Osteoblast (primary cell): ENCODE measurements at regions not wholly inside any gene's neighbourhood (a gene's known extent, or its start where the extent isn't known, plus 50 kb on each side); places are given as distances from the start of the nearest gene placed in this dataset.

Experiments used
- DNase-seq: peaks from one replicate; pipeline ENCODE4 v3.0.0; 2011; ENCODE audit warnings: low spot score, mixed read lengths; ENCODE audit not compliant: insufficient read length; ENCODE audit errors: missing footprints
- H2AFZ ChIP-seq: 2 replicates; pipeline ENCODE4 v1.6.0; 2011; ENCODE audit warnings: mild to moderate bottlenecking, low read length
- H3K27ac ChIP-seq: 2 replicates; pipeline ENCODE4 v1.5.1; 2011; ENCODE audit warnings: mild to moderate bottlenecking, low read depth, low read length, moderate library complexity
- H3K27me3 ChIP-seq: 2 replicates; pipeline ENCODE4 v1.6.0; 2012; ENCODE audit warnings: mild to moderate bottlenecking, control low read depth, inconsistent platforms, low read length, moderate library complexity; ENCODE audit not compliant: insufficient read depth
- H3K36me3 ChIP-seq: 2 replicates; pipeline ENCODE4 v1.5.1; 2011; ENCODE audit warnings: mild to moderate bottlenecking, low read length, control low read depth, moderate library complexity; ENCODE audit not compliant: insufficient read depth
- H3K4me1 ChIP-seq: 2 replicates; pipeline ENCODE4 v1.5.1; 2011; ENCODE audit warnings: mild to moderate bottlenecking, low read length, control low read depth, moderate library complexity; ENCODE audit not compliant: insufficient read depth
- H3K4me2 ChIP-seq: 2 replicates; pipeline ENCODE4 v1.6.0; 2011; ENCODE audit warnings: mild to moderate bottlenecking, low read length; ENCODE audit not compliant: insufficient read depth
- H3K4me3 ChIP-seq: fragments of 200-600 bp; sonication (generic); 3 replicates; pipeline ENCODE4 v1.5.1; 2012; ENCODE audit warnings: mild to moderate bottlenecking, low read length, inconsistent platforms; ENCODE audit not compliant: insufficient read depth
- H3K79me2 ChIP-seq: 2 replicates; pipeline ENCODE4 v1.6.0; 2012; ENCODE audit warnings: mild to moderate bottlenecking, low read length, control low read depth, inconsistent platforms; ENCODE audit not compliant: insufficient read depth
- H3K9me3 ChIP-seq: 2 replicates; pipeline ENCODE4 v1.5.1; 2011; ENCODE audit warnings: low read depth, low read length, control low read depth
- H4K20me1 ChIP-seq: 2 replicates; pipeline ENCODE4 v1.6.0; 2012; ENCODE audit warnings: mild to moderate bottlenecking, low read length, control low read depth; ENCODE audit not compliant: insufficient read depth
- TF ChIP-seq, protein P1 (sequence below): IDR thresholded peaks from 2 replicates; pipeline ENCODE4 v1.5.1; 2011; ENCODE audit warnings: mild to moderate bottlenecking, low read depth, low read length, moderate library complexity; ENCODE audit errors: extremely low read depth

DNA sequence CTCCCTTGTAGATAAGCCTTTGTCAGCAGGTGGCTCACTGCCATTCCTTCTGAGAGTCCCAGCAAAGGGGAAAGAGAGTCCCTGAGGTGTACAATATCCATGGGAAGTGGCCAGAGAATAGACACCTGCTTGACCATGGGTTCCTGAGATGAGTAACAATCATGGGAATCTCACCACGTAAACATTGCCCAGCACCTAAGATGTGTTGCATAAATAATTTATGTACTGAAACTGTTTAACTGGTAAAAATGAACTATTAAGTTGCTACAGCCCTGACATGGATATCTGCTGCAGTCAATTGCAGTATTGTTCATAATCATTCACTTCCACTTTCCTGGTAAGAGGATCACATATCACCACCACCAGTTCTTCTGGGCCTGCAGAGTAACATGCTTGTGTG lies 123.8 kb upstream of the INHBA start:
- no peak overlapping the region for H2AFZ ChIP-seq
- TF ChIP-seq, protein P1, sequence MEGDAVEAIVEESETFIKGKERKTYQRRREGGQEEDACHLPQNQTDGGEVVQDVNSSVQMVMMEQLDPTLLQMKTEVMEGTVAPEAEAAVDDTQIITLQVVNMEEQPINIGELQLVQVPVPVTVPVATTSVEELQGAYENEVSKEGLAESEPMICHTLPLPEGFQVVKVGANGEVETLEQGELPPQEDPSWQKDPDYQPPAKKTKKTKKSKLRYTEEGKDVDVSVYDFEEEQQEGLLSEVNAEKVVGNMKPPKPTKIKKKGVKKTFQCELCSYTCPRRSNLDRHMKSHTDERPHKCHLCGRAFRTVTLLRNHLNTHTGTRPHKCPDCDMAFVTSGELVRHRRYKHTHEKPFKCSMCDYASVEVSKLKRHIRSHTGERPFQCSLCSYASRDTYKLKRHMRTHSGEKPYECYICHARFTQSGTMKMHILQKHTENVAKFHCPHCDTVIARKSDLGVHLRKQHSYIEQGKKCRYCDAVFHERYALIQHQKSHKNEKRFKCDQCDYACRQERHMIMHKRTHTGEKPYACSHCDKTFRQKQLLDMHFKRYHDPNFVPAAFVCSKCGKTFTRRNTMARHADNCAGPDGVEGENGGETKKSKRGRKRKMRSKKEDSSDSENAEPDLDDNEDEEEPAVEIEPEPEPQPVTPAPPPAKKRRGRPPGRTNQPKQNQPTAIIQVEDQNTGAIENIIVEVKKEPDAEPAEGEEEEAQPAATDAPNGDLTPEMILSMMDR, result no peak
- no peak overlapping the region for H3K27ac ChIP-seq
- H3K4me3 ChIP-seq, result no peak overlapping the region
- no peaks in the 10 kb centered on the region for H3K36me3 ChIP-seq
- H3K79me2 ChIP-seq, result no peaks in the 10 kb centered on the region
- no peaks in the 10 kb centered on the region for H3K27me3 ChIP-seq
- DNase-seq, result no peak
- no peaks in the 10 kb centered on the region for H3K9me3 ChIP-seq
- H4K20me1 ChIP-seq, result no peaks in the 10 kb centered on the region
- H3K4me1 ChIP-seq, result peaks cover 39% of the 10 kb centered on the region
- H3K4me2 ChIP-seq, result no peak overlapping the region

DNA sequence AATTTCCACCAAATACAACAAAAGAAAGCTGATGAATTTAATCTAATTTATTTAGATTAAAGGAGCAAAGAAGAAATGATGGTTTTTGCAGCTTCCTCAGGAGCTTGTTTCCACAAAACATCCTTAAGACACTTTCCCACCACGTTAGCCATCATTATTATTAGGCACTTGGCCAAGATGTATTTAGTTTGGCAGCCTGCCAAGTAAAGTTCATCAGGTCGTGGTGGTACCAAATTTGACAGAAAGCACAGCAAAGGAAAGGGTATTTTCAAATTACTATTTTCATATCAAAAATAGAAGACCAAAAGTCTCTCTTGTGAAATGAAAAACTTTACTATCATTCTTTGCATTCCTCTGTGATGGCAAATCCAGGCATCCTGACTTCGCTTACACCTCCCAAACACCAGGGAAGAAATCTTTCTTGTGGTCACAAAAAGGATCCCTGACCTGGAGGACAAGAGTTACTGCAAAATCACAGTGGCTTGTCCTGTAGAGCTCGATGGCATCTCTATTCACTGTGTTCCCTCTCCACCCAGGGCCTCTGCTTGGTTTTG lies 123.1 kb upstream of the INHBA start:
- H2AFZ ChIP-seq, result no peak overlapping the region
- H3K4me2 ChIP-seq, result peak overlapping the region; percentile 11

DNA sequence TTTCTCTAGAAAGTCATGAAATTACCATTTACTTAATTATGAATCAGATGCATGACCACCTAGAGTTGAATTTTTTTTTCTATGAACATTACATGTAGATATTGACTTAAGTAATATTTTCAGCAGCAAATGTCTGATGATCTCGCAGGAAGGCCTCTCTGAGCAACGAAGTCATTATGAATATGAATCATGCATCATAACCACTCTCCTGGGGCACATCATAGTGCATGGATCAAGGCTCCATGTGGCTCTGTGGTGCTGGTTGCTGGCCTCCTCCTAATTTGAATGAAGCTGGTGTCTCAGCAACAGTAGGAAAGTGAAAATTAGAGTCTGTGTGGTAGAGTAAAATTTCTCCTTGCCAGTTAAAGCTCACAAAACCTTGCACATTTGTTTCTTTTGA lies 121.4 kb upstream of the INHBA start:
- H3K27ac ChIP-seq, result peak overlapping the region; percentile 73
- peak; percentile 46 for DNase-seq
- H2AFZ ChIP-seq, result no peak overlapping the region
- peaks cover 39% of the 10 kb centered on the region for H3K4me1 ChIP-seq
- no peaks in the 10 kb centered on the region for H3K79me2 ChIP-seq
- TF ChIP-seq, protein P1, result no peak
- H3K4me3 ChIP-seq, result no peak overlapping the region
- no peaks in the 10 kb centered on the region for H3K36me3 ChIP-seq
- H4K20me1 ChIP-seq, result no peaks in the 10 kb centered on the region
- H3K27me3 ChIP-seq, result no peaks in the 10 kb centered on the region
- peak overlapping the region; percentile 6 for H3K4me2 ChIP-seq
- no peaks in the 10 kb centered on the region for H3K9me3 ChIP-seq

More for the DNA sequence above, 123.1 kb upstream of the INHBA start:
- Histone ChIP-seq H3K9me3 (no peaks in the 10 kb centered on the region), H3K4me1 (peaks cover 39% of the 10 kb centered on the region), H3K27me3 (no peaks in the 10 kb centered on the region), H3K79me2 (no peaks in the 10 kb centered on the region), H3K36me3 (no peaks in the 10 kb centered on the region), H4K20me1 (no peaks in the 10 kb centered on the region), H3K4me3 (no peak overlapping the region), H3K27ac (peak overlapping the region; percentile 26)
- no peak for DNase-seq
- TF ChIP-seq, protein P1, result no peak

DNA sequence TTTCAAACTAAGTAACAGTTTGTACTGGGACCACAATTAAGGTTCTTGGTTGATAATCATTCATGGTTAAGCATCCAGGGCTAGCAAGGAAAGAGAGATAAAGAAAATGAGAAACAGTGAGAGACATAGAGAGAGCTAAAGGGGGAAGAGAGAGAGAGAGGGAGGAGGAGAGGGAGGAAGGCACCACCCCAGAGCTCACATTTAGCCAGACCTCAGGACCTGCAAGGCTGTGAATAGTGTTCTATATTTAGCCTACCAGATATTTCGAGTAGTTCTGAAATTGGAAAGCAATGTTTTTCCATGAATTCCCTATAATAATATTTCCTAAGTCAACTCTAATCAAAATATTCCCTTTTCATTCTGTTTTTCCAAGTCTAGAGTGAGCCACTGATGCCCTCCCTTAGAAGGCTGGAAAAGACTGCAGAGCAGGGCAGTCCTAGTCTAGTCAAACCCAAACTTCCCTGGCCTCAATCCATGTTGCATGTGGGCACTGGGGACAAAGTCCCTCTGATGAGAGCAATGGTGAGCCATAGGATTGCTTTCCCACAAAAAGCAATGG lies 119.4 kb upstream of the INHBA start:
- Histone ChIP-seq H3K79me2 (no peaks in the 10 kb centered on the region), H3K27ac (peak overlapping the region; percentile 73), H3K4me3 (no peak overlapping the region), H3K9me3 (no peaks in the 10 kb centered on the region), H3K4me1 (peaks cover 39% of the 10 kb centered on the region), H2AFZ (peak overlapping the region; percentile 44), H4K20me1 (no peaks in the 10 kb centered on the region), H3K27me3 (no peaks in the 10 kb centered on the region), H3K36me3 (no peaks in the 10 kb centered on the region), H3K4me2 (peak overlapping the region; percentile 0)
- no peak for DNase-seq
- TF ChIP-seq, protein P1, result no peak
